Gastroesophageal sphincter (tissue), 4 donors: ENCODE measurements at regions not wholly inside any gene's neighbourhood (a gene's known extent, or its start where the extent isn't known, plus 50 kb on each side); places are given as distances from the start of the nearest gene placed in this dataset.

ENCODE experiments used
- ATAC-seq: fragments of 150-250 bp; one replicate; pipeline ENCODE4 v1.9.1; 2016; ENCODE audit warnings: mild to moderate bottlenecking, moderate library complexity
- H3K27ac ChIP-seq, 4 donors: fragments of 200-600 bp; sonication (generic) in 3 of 4; 1 replicate in 3 of 4; 2 replicates in 1 of 4; pipeline ENCODE4 v1.5.1; 2016 to 2019
- H3K27me3 ChIP-seq: fragments of 200-600 bp; sonication (generic); one replicate; pipeline ENCODE4 v1.5.1; 2019
- H3K36me3 ChIP-seq, 2 donors: fragments of 200-600 bp; sonication (generic); one replicate each; pipeline ENCODE4 v1.5.1; 2019; ENCODE audit warnings: control low read depth in 1 of 2
- H3K4me1 ChIP-seq, 3 donors: fragments of 200-600 bp; sonication (generic); 1 replicate in 2 of 3; 2 replicates in 1 of 3; pipeline ENCODE4 v1.5.1; 2016 to 2019; ENCODE audit warnings: control low read depth in 2 of 3
- H3K4me3 ChIP-seq, 2 donors: fragments of 200-600 bp; sonication (generic); one replicate each; pipeline ENCODE4 v1.5.1; 2019; ENCODE audit warnings: mild to moderate bottlenecking in 1 of 2, moderate library complexity in 1 of 2
- H3K9me3 ChIP-seq, 3 donors: fragments of 200-600 bp; sonication (generic); one replicate each; pipeline ENCODE4 v1.5.1; 2017 to 2019; ENCODE audit warnings: control low read depth in 2 of 3
- CTCF ChIP-seq, 4 experiments: fragments of 200-600 bp in 2 of 4; fragments of 450-650 bp in 2 of 4; sonication (generic) in 1 of 4; IDR thresholded peaks; one replicate each; pipeline ENCODE4 v1.5.1; 2017 to 2019; ENCODE audit warnings: antibody characterized with exemption in 4 of 4, mild to moderate bottlenecking in 2 of 4, moderate library complexity in 2 of 4
- EP300 ChIP-seq: sonication (generic); formaldehyde crosslinking; IDR thresholded peaks from one replicate; pipeline ENCODE4 v1.6.1; 2017; ENCODE audit warnings: antibody characterized with exemption, mild to moderate bottlenecking
- POLR2A ChIP-seq, 2 donors: fragments of 450-650 bp; IDR thresholded peaks; one replicate each; pipeline ENCODE4 v1.6.1; 2017; ENCODE audit warnings: antibody characterized with exemption in 2 of 2, mild to moderate bottlenecking in 2 of 2, moderate library complexity in 1 of 2
- POLR2AphosphoS5 ChIP-seq: sonication (generic); formaldehyde crosslinking; IDR thresholded peaks from one replicate; pipeline ENCODE4 v1.6.1; 2017; ENCODE audit warnings: antibody characterized with exemption
- WGBS, 2 donors: methylation state at CpG; one replicate each; pipeline ENCODE4 v1.1.5; 2018; ENCODE audit warnings: low coverage in 1 of 2; 5-methylcytosine and 5-hydroxymethylcytosine counted together
- small RNA-seq, 4 donors: library from RNA; depleted of rRNA; stranded (forward); fragments of <200 nt; gene quantifications; one replicate each; pipeline ENCODE3, GENCODE V24; 2016

DNA sequence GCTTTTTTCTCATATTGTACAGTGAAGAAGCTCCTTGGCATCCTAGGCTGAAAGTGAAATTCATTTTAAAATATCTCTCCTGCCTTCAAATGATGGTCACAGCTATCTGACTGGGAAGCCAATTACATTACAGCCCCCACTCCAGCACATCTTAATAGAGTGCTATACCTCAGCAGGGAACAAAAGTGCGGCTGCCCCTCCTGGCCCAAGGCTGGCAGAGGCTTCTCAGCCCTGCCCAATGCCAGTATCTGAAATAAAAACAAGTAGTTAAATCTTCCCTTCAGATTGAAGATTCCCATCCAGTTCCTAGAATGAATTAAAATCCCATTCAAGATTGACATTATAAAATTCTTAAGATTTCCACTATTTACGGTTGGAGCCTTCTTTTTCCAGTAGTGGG, 54.9 kb upstream of the GNG2 start:
- peaks cover 0 to 21% (median 0%) of the 10 kb centered on the region in 3 donors for H3K4me1 ChIP-seq
- H3K9me3 ChIP-seq: no peaks in the 10 kb centered on the region
- TF ChIP-seq POLR2A (IDR thresholded peaks at IDR 0.05) (no peak), CTCF (IDR thresholded peaks at IDR 0.05) (no peak), EP300 (no peak), POLR2AphosphoS5 (no peak)
- H3K27ac ChIP-seq: no peak overlapping the region
- no peaks in the 10 kb centered on the region for H3K27me3 ChIP-seq
- WGBS, 2 donors: 74 to 89% methylated on average over 2 of the region's 2 CpGs
- no peaks in the 10 kb centered on the region for H3K36me3 ChIP-seq
- no peak overlapping the region for H3K4me3 ChIP-seq
- ATAC-seq: no peak

DNA sequence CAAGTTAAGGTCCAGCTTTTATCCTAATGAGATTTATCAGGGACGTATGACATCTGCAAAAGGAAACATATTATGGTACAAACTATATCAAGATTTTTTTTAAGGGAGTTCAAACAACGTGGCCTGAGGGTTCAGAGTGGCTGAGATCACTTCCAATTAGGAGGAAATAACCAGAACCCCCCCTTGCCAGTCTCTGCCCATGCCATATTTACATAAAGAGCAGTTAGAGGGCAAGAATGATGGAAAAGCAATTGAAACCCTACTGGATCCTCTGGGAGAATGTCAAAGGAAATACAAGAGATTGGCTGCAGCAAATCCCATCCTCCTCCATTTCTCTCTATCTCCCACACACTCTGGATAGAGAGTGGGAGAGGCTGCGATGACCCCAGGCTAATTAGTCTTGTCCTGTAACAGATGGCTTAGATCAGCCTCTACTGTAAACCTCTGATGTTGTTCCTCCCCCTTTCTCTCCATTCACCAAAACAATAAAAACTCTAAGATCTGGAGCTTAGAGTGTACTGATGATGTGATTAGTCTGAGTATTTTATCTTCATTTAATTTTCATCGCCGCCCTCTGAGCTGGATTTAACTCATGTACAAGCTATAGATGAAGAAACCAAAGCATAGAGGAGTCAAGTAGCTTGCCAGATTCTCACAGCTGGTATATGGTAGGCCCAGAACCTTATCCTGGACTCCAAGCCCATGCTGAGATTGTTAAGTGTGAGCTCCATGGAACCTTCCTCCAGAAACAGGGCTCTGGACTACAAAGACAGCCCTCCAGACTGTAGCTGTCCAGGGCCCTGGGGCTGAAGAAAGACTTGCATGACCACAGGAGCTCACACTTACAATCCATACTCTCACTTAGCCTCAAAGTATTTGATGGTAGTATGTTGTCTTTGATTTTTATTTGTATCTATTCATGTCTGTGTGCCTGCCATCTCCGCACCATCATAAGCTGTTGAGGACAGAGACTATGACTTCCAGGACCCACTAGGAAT, 54.1 kb upstream of the GNG2 start:
- Histone ChIP-seq H3K36me3 (no peaks in the 10 kb centered on the region), H3K27me3 (no peaks in the 10 kb centered on the region), H3K4me1 (peaks cover 0 to 21% (median 0%) of the 10 kb centered on the region in 3 donors), H3K4me3 (no peak overlapping the region), H3K27ac (no peak overlapping the region), H3K9me3 (no peaks in the 10 kb centered on the region)
- ATAC-seq: no peak
- TF ChIP-seq POLR2A (IDR thresholded peaks at IDR 0.05) (no peak), CTCF (IDR thresholded peaks at IDR 0.05) (no peak), POLR2AphosphoS5 (no peak), EP300 (no peak)
- 43 to 61% methylated on average over 3 to 6 of the region's 6 CpGs for WGBS, 2 donors

- no peak overlapping the region for H3K27ac ChIP-seq
- H3K9me3 ChIP-seq: no peaks in the 10 kb centered on the region
- no peaks in the 10 kb centered on the region for H3K36me3 ChIP-seq
- ATAC-seq: no peak
- WGBS, 2 donors: 21 to 30% methylated on average over 4 to 5 of the region's 6 CpGs
- H3K4me3 ChIP-seq: no peak overlapping the region
- peaks cover 0 to 21% (median 0%) of the 10 kb centered on the region in 3 donors for H3K4me1 ChIP-seq
- TF ChIP-seq POLR2AphosphoS5: no peak
- no peak for TF ChIP-seq CTCF (IDR thresholded peaks at IDR 0.05)
- H3K27me3 ChIP-seq: no peaks in the 10 kb centered on the region
Observed at GRCh38 chr14:51807356-51807755, 53.1 kb upstream of the GNG2 start.

Small RNAs in the stretch of these regions (small RNA-seq; reads per million reads assigned to genes)
- gene AL079307.3: 0 reads per million in 4 donors
